Effector memory CD4-positive, alpha-beta T cell (primary cell): ENCODE measurements at regions not wholly inside any gene's neighbourhood (a gene's known extent, or its start where the extent isn't known, plus 50 kb on each side); places are given as distances from the start of the nearest gene placed in this dataset.

ENCODE experiments used
- DNase-seq, 3 donors: peaks; one replicate each; pipeline ENCODE4 v3.0.0-alpha.2; 2020
- H3K27ac ChIP-seq: 2 replicates; pipeline ENCODE4 v1.7.0; 2013; ENCODE audit warnings: mild to moderate bottlenecking, low read length, moderate library complexity; ENCODE audit not compliant: insufficient read depth, poor library complexity, severe bottlenecking
- H3K27me3 ChIP-seq: replicated peaks from 2 replicates; pipeline ENCODE4 v1.7.0; 2013; ENCODE audit warnings: mild to moderate bottlenecking, low read length; ENCODE audit not compliant: insufficient read depth, control insufficient read depth, poor library complexity, severe bottlenecking
- H3K36me3 ChIP-seq: 2 replicates; pipeline ENCODE4 v1.7.0; 2013; ENCODE audit warnings: mild to moderate bottlenecking, low read length, moderate library complexity; ENCODE audit not compliant: control insufficient read depth, insufficient read depth
- H3K4me1 ChIP-seq: 2 replicates; pipeline ENCODE4 v1.7.0; 2013; ENCODE audit warnings: low read length, mild to moderate bottlenecking; ENCODE audit not compliant: control insufficient read depth, insufficient read depth, poor library complexity, severe bottlenecking
- H3K4me3 ChIP-seq: 2 replicates; pipeline ENCODE4 v1.7.0; 2013; ENCODE audit warnings: low read length, low read depth, mild to moderate bottlenecking; ENCODE audit not compliant: insufficient read depth, poor library complexity, severe bottlenecking
- H3K9me3 ChIP-seq: 2 replicates; pipeline ENCODE4 v1.7.0; 2013; ENCODE audit warnings: mild to moderate bottlenecking, low read length, moderate library complexity; ENCODE audit not compliant: control insufficient read depth

DNA sequence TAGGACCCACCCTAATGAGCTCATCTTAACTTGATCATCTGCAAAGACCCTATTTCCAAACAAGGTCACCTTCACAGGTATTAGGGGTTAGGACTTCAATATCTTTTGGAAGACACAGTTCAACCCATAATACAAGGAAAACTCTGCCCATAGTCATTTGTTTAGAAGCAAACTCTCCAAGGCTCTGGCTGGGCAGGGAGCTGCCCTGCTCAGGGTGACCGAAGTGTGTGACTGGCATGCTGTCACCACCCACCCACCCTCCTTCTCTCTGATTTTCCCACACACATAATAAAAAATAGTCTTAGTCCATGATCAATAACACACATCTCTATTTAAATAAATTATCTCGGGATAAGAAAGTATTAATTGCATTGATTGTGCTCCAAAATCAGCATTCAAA is 161.1 kb downstream of the KCTD15 start:
- peaks cover 3% of the 10 kb centered on the region for H3K27me3 ChIP-seq
- no peak for DNase-seq

GRCh38 chr19:33960566-33960965 is 163.9 kb downstream of the KCTD15 start:
- Histone ChIP-seq H3K27ac (no peak overlapping the region), H3K27me3 (peaks cover 3% of the 10 kb centered on the region), H3K4me3 (no peak overlapping the region), H3K36me3 (no peaks in the 10 kb centered on the region), H3K9me3 (no peaks in the 10 kb centered on the region), H3K4me1 (no peaks in the 10 kb centered on the region)
- no peak for DNase-seq

More for the DNA sequence above, 161.1 kb downstream of the KCTD15 start:
- no peaks in the 10 kb centered on the region for H3K9me3 ChIP-seq
- no peak overlapping the region for H3K4me3 ChIP-seq
- H3K27ac ChIP-seq: no peak overlapping the region
- no peaks in the 10 kb centered on the region for H3K36me3 ChIP-seq
- no peaks in the 10 kb centered on the region for H3K4me1 ChIP-seq

DNA sequence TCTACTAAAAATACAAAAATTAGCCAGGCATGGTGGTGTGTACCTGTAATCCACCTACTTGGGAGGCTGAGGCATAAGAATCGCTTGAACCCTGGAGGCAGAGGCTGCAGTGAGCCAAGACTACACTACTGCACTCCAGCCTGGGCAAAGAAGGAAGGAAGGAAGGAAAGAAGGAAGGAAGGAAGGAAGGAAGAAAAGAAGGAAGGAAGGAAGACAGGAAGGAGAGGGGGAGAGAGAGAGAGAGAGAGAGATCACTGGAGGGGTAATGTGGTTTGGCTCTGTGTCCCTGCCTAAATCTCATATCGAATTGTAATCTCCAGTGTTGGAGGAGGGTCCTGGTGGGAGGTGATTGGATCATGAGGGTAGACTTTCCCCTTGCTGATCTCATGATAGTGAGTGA is 165.5 kb downstream of the KCTD15 start:
- DNase-seq: no peak
- no peaks in the 10 kb centered on the region for H3K9me3 ChIP-seq
- no peak overlapping the region for H3K27ac ChIP-seq
- no peak overlapping the region for H3K4me3 ChIP-seq
- H3K27me3 ChIP-seq: peaks cover 3% of the 10 kb centered on the region
- no peaks in the 10 kb centered on the region for H3K4me1 ChIP-seq
- H3K36me3 ChIP-seq: no peaks in the 10 kb centered on the region

GRCh38 chr19:33963514-33963913 is 166.8 kb downstream of the KCTD15 start:
- H3K4me3 ChIP-seq: no peak overlapping the region
- H3K36me3 ChIP-seq: no peaks in the 10 kb centered on the region

GRCh38 chr19:33971073-33971472 is 174.4 kb downstream of the KCTD15 start:
- Histone ChIP-seq H3K36me3 (no peaks in the 10 kb centered on the region), H3K9me3 (no peaks in the 10 kb centered on the region), H3K27me3 (no peaks in the 10 kb centered on the region), H3K27ac (no peak overlapping the region), H3K4me3 (no peak overlapping the region), H3K4me1 (no peaks in the 10 kb centered on the region)
- DNase-seq: no peak

More at GRCh38 chr19:33963514-33963913, 166.8 kb downstream of the KCTD15 start:
- Histone ChIP-seq H3K27me3 (peaks cover 3% of the 10 kb centered on the region), H3K4me1 (no peaks in the 10 kb centered on the region), H3K9me3 (no peaks in the 10 kb centered on the region), H3K27ac (no peak overlapping the region)
- no peak for DNase-seq

DNA sequence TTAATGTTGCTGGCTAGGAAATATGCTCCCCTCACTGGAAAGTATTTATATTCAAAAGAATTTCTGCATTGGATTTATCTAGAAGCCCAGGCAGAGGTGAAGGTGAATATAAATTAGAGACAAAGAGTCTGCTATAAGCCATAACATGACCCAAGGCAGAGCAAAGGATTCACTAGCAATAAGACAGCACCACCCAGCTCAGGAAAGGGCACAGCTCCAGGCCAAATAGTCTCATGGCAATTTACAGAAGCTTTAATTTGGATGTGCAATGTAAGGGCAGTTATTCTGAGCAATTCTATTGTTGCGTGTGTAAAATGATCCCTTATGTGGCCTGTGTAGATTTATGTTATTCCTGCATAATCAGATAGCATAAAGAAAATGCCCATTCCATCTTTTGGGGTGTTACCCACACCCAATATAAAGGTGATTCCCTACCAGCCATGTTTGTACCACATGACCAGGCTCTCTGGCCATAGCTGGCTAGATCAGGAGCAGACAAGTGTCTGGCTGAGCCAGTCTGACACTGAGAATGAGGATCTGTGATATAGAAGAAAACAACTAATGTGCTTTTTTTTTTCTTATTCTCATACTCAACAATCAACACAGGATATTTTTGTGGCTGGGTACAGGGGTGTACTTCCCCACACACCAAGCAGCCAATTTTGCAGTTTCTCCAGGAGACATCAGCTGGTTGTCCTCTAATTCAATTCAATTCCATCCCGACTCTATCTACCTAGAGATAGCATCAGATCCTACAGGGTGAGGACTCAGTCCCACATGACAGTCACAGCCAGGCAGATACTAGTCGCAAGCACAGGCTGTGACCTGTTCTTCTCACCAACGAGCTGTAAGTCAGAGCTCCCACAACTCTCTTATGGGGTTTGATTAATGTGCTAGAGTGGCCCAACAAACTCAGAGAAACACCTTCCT is 181.4 kb downstream of the KCTD15 start:
- no peak for DNase-seq
- Histone ChIP-seq H3K36me3 (no peaks in the 10 kb centered on the region), H3K4me3 (no peak overlapping the region), H3K27me3 (peaks cover 3% of the 10 kb centered on the region), H3K4me1 (no peaks in the 10 kb centered on the region), H3K27ac (no peak overlapping the region), H3K9me3 (no peaks in the 10 kb centered on the region)

GRCh38 chr19:33982706-33983105 is 186.0 kb downstream of the KCTD15 start:
- DNase-seq: no peak
- H3K9me3 ChIP-seq: no peaks in the 10 kb centered on the region
- H3K27me3 ChIP-seq: no peaks in the 10 kb centered on the region
- no peak overlapping the region for H3K4me3 ChIP-seq
- H3K36me3 ChIP-seq: no peaks in the 10 kb centered on the region
- H3K27ac ChIP-seq: no peak overlapping the region
- no peaks in the 10 kb centered on the region for H3K4me1 ChIP-seq

DNA sequence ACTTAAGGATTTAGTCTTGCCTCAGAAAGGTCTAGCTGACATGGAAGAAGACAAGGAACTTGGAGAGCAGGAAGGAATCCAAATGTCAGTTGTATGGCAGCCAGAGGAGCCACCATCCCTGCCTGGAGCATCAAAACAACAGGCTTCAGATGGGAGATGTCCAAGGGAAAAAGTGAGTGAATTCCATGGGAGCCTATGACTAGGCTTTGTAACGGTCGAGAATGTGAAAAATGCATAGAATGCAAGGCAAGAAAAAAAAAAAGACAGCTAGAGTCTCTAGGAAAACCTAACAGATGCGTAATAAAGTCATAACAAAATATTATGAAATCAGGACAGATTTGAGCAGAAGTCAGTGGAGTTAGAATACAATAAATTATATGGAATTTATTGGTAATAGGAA is 183.7 kb upstream of the LSM14A start:
- Histone ChIP-seq H3K4me3 (no peak overlapping the region), H3K27ac (no peak overlapping the region), H3K9me3 (no peaks in the 10 kb centered on the region), H3K4me1 (no peaks in the 10 kb centered on the region), H3K36me3 (no peaks in the 10 kb centered on the region), H3K27me3 (no peaks in the 10 kb centered on the region)
- DNase-seq: no peak

DNA sequence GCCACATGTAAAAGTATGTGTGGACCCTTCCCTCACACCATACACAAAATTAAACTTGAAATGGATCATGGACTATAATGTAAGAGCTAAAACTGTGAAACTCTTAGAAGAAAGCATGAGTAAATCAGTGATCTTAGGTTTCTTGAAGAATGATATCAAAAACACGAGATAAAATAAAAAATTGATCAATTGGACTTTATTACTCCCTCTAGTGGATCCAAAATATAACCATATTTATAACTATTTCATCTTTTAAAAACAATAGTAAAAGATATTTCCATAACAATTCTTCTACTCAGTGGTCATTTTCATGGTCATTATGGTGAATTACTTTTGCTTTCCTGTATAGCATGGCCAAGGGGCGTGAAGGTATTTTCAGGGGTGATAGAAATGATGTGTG is 174.6 kb upstream of the LSM14A start:
- Histone ChIP-seq H3K27me3 (no peaks in the 10 kb centered on the region), H3K36me3 (no peaks in the 10 kb centered on the region), H3K4me3 (no peak overlapping the region), H3K9me3 (no peaks in the 10 kb centered on the region), H3K4me1 (no peaks in the 10 kb centered on the region), H3K27ac (no peak overlapping the region)
- no peak for DNase-seq

GRCh38 chr19:33998302-33998701 is 174.0 kb upstream of the LSM14A start:
- DNase-seq: no peak
- H3K36me3 ChIP-seq: no peaks in the 10 kb centered on the region
- no peaks in the 10 kb centered on the region for H3K27me3 ChIP-seq
- no peaks in the 10 kb centered on the region for H3K4me1 ChIP-seq
- H3K9me3 ChIP-seq: no peaks in the 10 kb centered on the region
- H3K27ac ChIP-seq: no peak overlapping the region
- no peak overlapping the region for H3K4me3 ChIP-seq
